Endothelial cell (in vitro differentiated cells): ENCODE measurements at regions not wholly inside any gene's neighbourhood (a gene's known extent, or its start where the extent isn't known, plus 50 kb on each side); places are given as distances from the start of the nearest gene placed in this dataset.

ENCODE experiments used
- DNase-seq: peaks from one replicate; pipeline ENCODE4 v3.0.0; 2021; ENCODE audit warnings: low spot score
- H3K27ac Mint-ChIP-seq: one replicate; pipeline ENCODE4 v1.8.0; 2021; ENCODE audit warnings: mixed read lengths, inconsistent platforms; ENCODE audit not compliant: unreplicated experiment
- H3K27me3 Mint-ChIP-seq: one replicate; pipeline ENCODE4 v1.8.0; 2021; ENCODE audit warnings: mild to moderate bottlenecking, moderate library complexity, mixed read lengths, inconsistent platforms; ENCODE audit not compliant: unreplicated experiment
- H3K36me3 Mint-ChIP-seq: one replicate; pipeline ENCODE4 v1.8.0; 2021; ENCODE audit warnings: mild to moderate bottlenecking, low read depth, mixed read lengths, inconsistent platforms; ENCODE audit not compliant: unreplicated experiment
- H3K4me1 Mint-ChIP-seq: one replicate; pipeline ENCODE4 v1.8.0; 2021; ENCODE audit warnings: mild to moderate bottlenecking, mixed read lengths, inconsistent platforms; ENCODE audit not compliant: unreplicated experiment
- H3K4me3 Mint-ChIP-seq: one replicate; pipeline ENCODE4 v1.8.0; 2021; ENCODE audit warnings: mild to moderate bottlenecking, mixed read lengths, inconsistent platforms; ENCODE audit not compliant: unreplicated experiment
- H3K9me3 Mint-ChIP-seq: one replicate; pipeline ENCODE4 v1.8.0; 2021; ENCODE audit warnings: mixed read lengths, inconsistent platforms; ENCODE audit not compliant: unreplicated experiment
- CTCF ChIP-seq: fragments of 200-600 bp; sonication (generic); IDR thresholded peaks from one replicate; pipeline ENCODE4 v1.5.0; 2021; ENCODE audit warnings: antibody characterized with exemption; ENCODE audit not compliant: unreplicated experiment

- H3K27me3 Mint-ChIP-seq, result no peaks in the 10 kb centered on the region
- no peaks in the 10 kb centered on the region for H3K4me1 Mint-ChIP-seq
- no peak for DNase-seq
- no peak for TF ChIP-seq CTCF
- no peaks in the 10 kb centered on the region for H3K36me3 Mint-ChIP-seq
- H3K4me3 Mint-ChIP-seq, result no peak overlapping the region
- H3K9me3 Mint-ChIP-seq, result no peaks in the 10 kb centered on the region
- H3K27ac Mint-ChIP-seq, result no peak overlapping the region
Observed at GRCh38 chr12:94056419-94057158, 91.8 kb upstream of the PLXNC1 start.

- no peaks in the 10 kb centered on the region for H3K27me3 Mint-ChIP-seq
- H3K36me3 Mint-ChIP-seq, result no peaks in the 10 kb centered on the region
- H3K9me3 Mint-ChIP-seq, result no peaks in the 10 kb centered on the region
- H3K4me3 Mint-ChIP-seq, result no peak overlapping the region
- DNase-seq, result no peak
- no peaks in the 10 kb centered on the region for H3K4me1 Mint-ChIP-seq
- no peak for TF ChIP-seq CTCF
- H3K27ac Mint-ChIP-seq, result no peak overlapping the region
Observed at GRCh38 chr12:94057262-94058151, 90.9 kb upstream of the PLXNC1 start.

GRCh38 chr12:94059394-94060368 lies 88.7 kb upstream of the PLXNC1 start:
- DNase-seq, result no peak

GRCh38 chr12:94062194-94062593 lies 86.2 kb upstream of the PLXNC1 start:
- no peak overlapping the region for H3K27ac Mint-ChIP-seq
- H3K4me3 Mint-ChIP-seq, result no peak overlapping the region
- no peaks in the 10 kb centered on the region for H3K9me3 Mint-ChIP-seq
- no peaks in the 10 kb centered on the region for H3K36me3 Mint-ChIP-seq
- H3K4me1 Mint-ChIP-seq, result no peaks in the 10 kb centered on the region
- H3K27me3 Mint-ChIP-seq, result peaks cover 4% of the 10 kb centered on the region
- no peak for DNase-seq
- no peak for TF ChIP-seq CTCF

More at GRCh38 chr12:94059394-94060368, 88.7 kb upstream of the PLXNC1 start:
- Mint-ChIP-seq H3K27me3 (peaks cover 2% of the 10 kb centered on the region), H3K4me3 (no peak overlapping the region), H3K36me3 (no peaks in the 10 kb centered on the region), H3K4me1 (no peaks in the 10 kb centered on the region), H3K9me3 (no peaks in the 10 kb centered on the region), H3K27ac (no peak overlapping the region)
- no peak for TF ChIP-seq CTCF
